Embryonic facial prominence (tissue), 1 donor: ENCODE measurements at regions not wholly inside any gene's neighbourhood (a gene's known extent, or its start where the extent isn't known, plus 50 kb on each side); places are given as distances from the start of the nearest gene placed in this dataset.

Source experiments
- DNase-seq: peaks from one replicate; pipeline ENCODE4 v3.0.0-alpha.2; 2016; ENCODE audit errors: extremely low spot score

GRCh38 chr3:188097791-188098190 is 56.2 kb upstream of the LPP start:
- no peak for DNase-seq

DNA sequence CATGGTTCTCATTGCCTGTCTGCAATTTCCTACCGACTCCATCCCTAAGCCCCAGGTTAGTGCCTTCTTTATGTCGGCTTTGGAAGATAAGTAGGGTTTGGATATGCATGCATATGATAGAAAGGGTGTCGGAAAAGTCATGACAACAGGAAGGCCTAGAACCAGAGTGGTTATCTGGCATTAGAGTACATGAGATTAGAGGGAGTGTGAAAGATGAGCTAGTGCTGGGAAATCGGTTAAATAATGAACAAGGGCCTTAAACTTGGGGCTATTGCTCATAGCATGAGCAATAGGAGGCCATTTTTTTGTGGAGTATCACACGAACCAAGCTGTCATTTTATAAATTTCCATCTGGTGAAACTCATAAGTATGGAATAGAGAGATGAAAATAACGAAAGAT is 54.0 kb upstream of the LPP start:
- DNase-seq = no peak

- DNase-seq = no peak
These were observed 51.0 kb upstream of the LPP start for GRCh38 chr3:188102861-188103547.

DNA sequence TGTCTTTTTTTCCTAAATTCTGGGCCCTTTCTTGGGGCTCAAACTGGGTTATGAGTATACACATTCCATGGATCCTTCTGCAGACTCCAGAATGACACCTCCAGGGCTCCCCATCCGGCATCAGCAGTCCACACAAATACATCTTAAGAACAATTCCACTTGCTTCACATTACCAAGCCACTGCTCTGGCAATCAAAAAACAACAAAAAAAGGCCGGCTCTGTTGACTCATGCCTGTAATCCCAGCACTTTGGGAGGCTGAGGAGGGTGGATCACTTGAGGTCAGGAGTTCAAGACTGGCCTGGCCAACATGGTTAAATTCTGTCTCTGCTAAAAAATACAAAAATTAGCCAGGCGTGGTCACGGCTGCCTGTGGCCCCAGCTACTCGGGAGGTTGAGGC is 49.9 kb upstream of the LPP start:
- no peak for DNase-seq
